A204.1 (cell line): ENCODE measurements at regions not wholly inside any gene's neighbourhood (a gene's known extent, or its start where the extent isn't known, plus 50 kb on each side); places are given as distances from the start of the nearest gene placed in this dataset.

Experiments
- FAIRE-seq: peaks from 2 replicates; lab custom pipeline; 2012; peaks lifted over from hg19 to GRCh38; lab: Jason Lieb, UNC

DNA sequence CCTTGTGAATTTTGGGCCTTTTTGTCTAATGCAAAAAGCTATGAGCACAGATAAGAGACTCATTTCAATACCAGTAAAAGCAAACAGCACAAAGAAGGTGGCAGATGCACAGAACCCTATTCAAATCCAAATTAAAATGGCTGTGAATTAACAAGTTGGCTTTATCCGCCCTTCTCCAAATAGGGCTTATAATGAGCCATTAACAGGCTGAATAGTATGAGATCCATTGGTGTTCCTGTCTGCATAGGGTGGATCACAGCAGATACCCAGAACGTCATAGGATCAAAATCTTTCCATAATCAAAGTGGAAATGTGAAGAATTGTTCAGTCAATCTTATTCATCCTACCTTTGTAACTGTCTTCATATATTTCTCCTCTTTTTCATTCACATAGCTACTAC, 282.4 kb upstream of the UMPS start:
- no peak for FAIRE-seq

DNA sequence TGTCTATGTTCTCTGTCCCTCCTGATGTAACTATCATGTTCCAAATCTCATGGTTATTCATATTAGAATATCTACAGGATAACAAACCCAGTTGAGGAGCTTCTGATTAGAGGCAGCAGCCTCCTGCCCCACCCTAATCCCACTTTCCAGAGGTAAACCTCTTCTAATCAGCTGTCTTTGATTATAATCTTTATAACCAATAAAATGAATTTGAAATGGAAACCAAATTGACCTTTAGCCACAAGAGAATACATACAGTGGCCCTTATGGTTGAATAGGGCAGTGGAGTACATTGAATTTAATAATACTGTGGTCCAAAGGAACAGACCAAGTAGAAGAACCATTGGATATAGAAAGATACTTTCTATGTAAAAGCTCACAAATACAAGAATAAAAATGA, 281.3 kb upstream of the UMPS start:
- no peak for FAIRE-seq

DNA sequence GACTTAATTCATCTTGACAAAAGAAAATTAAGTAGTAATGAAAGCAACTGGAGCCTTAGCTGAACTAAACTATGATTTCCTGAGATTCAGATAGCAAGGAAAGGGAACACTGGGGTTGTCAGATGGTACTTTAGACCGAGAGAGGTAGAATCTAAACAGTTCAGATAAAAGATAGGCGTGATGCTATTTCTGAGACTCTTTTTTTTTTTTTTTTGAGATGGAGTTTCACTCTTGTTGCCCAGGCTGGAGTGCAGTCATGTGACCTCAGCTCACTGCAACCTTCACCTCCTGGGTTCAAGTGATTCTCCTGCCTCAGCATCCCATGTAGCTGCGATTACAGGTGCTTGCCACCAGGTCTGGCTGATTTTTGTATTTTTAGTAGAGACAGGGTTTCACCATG, 279.9 kb upstream of the UMPS start:
- FAIRE-seq, result no peak

DNA sequence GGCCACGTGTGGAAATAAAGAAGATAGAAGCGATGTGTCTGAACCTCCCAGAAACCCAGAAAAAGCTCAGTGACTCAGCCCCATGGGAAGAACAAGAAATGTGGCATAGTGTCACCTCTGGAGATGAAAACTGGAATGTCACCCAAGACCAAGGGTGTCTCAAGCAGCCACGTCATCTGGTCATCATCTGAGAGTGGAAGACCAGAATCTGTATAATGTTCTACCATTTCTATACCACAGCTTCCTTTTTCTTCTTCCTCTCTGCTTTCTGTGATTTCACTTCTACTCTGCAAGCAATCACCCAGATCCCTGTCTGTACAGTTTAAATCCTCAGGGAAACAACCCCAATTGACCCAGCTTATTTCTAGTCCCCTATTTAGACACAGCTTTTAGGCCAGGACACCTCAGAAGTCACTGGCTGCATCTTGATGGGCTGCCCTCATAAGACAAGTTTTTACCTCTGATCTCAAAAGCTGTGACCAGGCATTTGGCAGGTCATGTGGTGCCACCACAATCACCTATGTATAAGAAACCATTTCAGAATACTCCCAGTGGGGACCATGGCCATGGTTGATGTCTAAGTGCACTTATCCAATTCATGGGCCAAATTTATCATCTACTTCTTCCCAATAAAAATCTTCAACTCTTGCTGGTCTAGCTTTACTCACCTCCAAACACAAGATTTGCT, 278.5 kb upstream of the UMPS start:
- no peak for FAIRE-seq

DNA sequence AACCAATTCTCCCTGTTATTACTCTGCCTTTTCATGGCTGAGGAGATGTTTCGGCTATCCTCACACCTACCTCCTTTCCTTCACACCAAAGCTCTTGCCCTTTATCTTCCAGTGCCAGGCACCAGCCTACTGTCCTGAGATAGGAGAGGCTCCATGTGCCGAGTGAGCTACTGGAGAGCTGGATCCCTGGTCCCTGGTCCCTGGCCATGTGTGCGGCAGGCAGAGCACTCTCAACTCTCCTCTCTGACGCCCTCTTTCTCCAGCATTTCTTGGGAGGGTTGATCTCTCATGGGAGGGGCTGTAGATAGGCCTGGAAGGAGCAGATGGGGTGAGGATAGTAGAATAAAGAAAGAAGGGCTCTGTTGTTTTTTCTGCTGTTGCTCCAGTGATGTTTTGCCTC, 277.1 kb upstream of the UMPS start:
- no peak for FAIRE-seq

DNA sequence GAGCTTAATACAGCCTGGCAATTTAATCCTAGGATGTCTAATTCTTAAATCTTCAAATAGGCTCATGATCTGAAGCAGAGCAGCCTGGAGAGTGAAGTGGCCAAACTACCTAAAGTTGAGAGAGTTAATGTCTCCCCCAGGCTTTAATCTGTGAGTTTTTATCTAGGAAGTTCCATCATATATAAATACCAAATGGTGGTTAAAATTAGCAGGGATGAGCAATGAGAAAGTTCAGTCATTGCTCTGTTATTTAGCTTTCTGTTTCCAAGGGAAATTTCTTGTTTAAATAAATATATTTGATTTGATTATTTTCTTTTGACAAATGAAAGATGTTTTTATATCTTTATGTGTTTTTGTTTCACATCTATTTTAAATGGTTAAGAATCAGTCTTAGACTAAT, 274.4 kb upstream of the UMPS start:
- no peak for FAIRE-seq

DNA sequence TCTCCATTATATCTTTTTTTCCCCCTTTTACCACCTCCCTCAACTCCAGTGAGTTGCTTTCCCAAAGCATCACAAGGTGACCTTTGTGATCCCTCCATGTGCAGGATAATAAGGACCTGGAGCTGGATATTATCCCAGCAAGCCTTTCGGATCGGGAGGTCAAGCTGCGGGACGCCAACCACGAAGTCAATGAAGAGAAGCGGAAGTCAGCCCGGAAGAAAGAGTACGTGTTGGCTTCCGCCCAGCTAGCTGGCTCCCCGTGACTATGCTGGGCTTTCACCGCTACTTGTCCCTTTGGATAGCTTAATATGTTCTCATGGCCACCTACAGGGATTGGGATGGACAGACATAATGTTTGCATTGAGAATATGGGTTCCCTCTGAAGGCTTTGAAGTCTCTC, 273.7 kb upstream of the UMPS start:
- FAIRE-seq, result no peak

DNA sequence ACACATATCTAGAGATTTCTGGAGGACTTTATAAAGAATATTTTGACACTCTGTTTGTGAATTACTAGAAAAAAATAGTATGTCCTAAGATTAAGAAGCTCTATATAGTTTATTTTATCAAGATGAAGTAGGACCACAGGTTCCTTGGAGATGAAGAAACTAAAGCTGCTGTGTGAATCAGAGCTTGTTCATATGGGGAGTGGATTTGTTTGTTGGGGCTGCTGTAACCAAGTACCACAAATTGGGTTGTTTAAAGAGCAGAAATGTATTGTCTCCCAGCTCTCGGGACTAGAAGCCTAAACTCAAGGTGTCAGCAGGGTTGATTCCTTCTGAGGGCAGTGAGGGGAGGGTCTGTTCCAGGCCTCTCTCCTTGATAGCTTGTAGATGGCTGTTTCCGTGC, 270.6 kb upstream of the UMPS start:
- no peak for FAIRE-seq

DNA sequence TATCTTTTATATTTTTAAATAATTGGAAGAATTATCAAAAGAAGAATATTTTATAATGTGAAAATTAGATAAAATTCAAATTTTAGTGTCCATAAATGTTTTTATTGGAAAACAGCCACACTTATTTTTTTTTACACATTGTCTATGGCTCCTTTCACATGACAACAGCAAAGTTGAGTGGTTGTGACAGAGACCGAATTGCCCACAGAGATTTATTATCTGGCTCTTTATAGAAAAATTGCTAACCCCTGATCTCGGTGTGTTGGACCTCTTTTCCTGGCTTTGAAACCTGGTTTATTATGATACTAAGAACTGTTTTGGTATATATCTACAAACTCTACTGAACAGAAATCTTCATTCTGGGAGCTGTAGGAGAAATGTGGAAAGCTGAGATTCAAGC, 269.1 kb upstream of the UMPS start:
- FAIRE-seq, result no peak

DNA sequence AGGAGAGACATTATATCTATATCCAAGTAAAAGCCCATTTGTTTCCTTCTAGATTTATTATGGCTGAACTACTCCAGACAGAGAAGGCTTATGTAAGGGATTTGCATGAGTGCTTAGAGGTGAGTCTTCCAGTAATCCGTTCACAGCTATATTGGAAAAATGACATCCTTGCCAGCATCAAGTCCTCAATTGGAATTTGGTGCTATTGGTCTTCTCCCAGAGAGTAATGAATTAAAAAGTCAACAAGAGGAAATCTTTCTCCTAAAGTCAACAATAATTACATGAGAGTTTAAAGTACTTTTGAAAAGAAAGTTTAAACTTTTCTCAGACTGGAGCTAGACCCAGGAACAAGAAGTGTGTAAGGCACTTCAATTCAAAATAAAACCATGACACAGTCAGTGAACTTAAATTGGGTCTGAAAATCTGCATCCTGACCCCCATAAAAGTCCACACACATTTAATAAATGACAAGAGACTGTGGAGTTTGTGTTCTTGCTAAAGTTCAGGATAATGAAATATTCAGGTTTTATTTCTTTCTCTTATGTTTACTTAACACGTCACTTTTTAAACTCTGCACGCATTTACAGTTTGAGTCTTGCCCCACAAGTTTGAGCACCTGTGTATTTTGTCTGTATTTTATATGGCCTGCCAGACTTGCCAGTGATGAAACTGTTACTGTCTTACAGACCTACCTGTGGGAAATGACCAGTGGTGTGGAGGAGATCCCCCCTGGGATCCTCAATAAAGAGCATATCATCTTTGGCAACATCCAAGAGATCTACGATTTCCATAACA, 268.2 kb upstream of the UMPS start:
- no peak for FAIRE-seq

DNA sequence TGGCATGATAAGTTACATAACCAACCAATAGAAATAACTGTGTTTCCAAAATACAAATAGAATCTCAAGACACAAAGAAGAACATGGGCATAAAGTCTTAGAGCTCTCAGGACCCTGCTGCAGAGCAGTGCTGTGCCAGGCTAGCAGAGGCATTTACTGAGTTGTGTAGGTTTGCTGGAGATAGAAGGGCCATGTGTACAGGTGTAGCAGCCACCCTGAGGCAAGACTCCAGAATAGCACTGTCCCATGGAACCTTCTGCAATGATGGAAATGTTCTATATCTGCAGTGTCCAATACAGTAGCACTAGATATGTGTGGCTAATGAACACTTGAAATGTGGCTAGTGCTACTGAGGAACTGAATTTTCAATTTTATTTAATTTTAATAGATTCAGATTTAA, 267.0 kb upstream of the UMPS start:
- no peak for FAIRE-seq

DNA sequence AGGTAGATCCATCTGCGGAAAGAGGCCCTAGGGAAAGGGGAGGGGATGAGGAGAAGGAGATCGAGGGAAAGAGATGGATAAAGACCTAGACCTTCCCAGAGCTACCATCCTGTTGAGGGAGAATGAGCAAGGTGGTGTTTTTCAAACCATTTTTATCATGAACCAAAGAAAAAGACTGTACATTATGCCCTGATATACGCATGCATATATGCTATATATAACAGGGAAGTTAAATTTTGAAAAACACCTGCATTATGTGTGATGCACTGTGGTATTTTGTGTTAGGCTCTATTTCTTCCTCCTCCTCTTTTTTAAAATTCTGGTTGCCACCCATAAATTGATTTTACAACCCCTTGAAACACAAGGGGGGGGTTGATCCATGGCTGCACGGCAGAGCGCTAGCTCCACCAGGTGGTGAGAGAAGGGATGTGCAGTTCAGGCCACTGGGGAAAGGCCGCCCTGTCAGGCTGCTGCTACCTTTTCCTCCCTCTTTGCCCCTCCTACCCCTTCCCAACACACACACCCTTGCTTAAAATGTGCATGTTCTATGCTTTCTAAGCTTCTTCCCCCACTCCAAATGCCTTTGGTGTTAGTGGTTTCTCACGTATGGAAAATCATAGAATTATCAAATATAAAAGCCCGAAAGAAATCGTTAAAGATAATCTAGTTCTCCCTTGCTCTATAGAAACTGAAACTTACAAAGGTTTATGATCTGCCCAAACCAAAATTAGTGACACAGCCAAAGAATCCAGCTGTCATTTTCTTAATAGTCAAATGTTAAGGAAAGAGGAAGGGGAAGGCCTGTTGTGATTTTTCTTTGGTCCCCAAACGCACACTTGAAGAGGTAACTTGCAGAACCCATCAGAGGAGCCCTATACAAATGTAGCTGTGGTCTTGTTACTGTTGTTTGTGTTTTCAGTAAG, 262.0 kb upstream of the UMPS start:
- FAIRE-seq, result no peak

DNA sequence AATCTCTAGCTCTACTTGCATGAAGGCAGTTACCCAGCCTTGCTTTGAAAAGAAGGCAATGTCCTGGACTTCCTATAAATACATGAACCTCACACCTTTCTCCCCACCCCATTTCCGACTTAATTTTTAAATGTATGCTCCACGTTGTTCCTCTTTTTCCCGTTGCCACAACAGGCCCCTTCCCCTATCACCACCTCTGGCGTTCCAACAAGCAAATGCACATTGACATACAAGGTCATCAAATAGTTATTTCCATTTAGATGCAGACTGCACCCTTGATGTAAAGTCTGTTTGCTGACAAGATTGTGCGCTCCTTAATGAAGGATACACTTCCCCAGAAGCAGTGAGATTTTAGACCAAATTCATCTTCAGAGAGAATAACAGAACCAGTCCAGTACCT, 260.7 kb upstream of the UMPS start:
- no peak for FAIRE-seq

DNA sequence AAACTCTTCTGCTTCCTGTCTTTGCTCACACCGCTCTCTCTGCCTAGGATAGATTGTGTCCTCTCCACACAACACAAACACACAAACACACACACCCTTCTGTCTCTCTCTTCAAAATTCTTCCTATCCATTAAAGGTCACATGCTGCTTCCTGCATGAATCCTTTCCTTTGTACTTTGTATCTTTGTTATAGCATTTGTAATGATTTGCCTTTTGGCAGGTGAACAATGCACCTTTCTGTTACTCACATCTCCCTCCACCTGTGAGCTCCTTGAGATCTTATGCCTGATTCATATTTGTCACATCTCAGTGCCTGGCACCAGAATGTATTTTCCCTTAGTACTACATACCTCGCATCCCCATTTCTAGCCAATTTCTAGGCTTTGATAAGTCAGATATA, 251.4 kb upstream of the UMPS start:
- FAIRE-seq, result no peak

DNA sequence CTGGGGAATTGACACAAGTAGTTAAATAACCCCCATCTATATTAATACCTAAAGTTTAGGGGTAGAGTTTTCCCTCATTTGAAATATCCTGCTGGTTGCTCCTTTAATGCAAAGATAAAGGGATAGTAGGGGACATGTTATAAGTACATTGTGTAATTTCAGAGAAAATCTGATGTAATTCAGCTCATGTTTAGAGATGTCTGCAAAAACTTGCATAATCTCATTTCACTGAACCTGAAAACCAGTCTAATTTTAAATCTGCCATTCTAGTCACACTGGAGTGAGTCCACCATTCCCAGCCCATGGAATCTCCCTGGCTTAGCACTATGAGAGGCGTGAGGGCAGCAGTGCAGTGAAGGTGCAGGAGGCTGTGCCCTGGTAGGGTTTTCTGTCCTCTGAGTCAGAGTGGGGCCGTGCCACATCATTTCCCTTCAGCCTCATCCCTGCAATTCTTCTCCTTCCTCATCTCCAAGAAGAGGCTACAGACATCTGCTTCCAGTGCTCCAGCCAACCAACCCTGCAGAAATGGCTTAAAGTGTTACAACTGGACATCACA, 246.3 kb upstream of the UMPS start:
- FAIRE-seq, result no peak

DNA sequence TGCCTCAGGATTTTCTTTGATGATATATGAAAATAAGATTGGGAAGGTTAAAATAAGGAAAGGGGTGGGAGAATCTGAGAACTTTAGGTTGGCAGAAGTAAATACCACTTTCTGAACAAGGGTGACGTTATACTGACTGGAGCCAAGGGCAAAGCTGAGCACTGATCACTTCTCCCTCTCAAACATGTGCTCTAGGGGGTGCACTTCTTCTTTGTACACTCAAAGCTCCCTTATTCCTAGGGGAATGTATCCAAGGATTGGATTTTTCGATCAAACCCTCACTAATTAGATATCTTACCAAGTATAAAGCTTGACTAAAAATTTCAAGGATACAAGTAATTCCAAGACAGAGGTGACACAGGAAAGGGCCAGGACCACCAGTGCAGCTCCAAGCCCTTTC, 243.9 kb upstream of the UMPS start:
- no peak for FAIRE-seq

DNA sequence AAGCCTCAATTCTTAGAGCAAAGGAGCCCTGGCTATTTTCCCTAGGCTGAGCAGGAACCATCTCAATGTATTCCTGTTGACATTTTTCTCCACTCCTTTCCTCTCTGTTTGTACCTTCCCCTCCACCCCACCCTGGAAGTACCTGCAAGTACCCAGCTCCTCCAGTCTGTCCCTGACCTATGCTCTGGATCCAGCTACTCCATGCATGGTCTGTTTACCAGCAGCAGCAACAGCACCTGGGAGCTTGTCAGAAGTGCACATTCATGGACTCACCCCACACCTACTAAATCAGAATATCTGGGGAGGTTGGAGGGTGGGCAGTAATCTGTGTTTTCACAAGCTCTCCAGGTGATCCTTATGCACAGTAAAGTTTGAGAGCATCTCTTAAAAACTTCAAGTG, 240.7 kb upstream of the UMPS start:
- no peak for FAIRE-seq

DNA sequence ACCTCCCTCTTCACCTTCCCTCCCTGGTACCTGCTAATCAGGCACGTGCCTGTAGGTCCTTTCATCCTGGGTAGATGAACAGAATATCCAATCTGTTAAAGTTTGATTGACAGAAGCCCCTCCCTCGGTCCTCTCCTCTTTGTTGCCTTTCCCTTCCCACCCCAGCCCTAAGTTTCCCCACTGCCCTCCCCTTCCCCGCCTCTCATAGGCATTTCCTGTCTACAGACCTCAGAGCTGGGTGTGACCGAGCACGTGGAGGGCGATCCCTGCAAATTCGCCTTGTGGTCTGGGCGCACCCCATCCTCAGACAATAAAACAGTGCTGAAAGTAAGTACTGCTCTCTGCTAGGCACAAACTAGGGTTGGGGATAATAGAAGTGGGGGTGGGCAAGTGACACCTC, 239.2 kb upstream of the UMPS start:
- FAIRE-seq, result no peak

DNA sequence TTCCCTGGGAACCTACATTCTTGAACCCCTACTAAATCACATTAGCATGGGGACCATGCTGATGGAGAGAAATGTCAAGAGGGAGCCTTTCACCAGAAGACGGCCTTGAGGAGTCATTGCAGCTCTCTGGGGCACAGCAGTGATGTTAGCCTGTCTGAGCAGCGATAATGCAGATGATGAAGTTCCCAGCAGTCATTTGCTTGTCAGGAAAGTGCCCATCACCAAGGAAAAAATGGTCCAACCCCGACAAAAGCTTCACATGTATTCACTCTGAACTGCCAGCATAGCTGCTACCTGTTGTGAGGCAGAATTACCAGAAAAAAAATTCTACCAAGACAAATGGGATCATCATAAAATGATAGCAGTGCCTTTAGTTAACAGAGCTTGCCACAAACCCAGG, 238.4 kb upstream of the UMPS start:
- no peak for FAIRE-seq

DNA sequence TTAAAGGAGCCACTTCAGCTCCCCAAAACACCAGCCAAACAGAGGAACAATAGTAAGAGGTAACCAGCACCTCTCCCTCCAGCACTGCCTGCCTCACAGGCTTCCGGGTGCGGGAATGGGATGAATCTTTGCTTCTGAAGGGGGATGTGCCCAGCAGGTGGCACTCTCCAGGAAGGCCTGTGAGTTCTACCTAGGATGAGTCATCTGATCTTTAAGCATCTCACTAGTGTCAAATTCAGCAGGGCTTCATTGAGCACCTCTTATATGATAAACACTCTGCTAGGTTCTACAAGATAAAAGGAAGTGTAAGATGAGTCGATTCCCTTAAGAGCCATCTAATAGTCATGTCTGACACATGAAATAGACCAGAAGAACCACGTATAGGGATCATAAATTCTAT, 237.4 kb upstream of the UMPS start:
- FAIRE-seq, result no peak

DNA sequence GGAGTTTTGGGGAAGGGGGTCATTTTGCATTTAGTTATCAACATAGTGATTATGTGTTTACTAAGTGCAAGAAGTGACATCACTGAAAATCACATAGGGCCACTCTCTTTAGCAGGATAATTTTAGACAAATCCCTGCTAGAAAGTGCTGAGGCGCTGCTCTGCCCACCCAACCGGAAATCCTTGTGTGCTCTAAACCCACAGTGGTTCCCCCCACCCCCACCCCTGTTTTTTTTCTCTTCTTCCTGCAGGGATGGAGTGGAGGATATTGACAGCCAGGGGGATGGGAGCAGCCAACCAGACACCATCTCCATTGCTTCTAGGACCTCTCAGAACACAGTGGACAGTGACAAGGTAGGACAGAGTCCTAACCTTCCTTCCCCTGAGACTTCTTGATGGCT, 234.2 kb upstream of the UMPS start:
- no peak for FAIRE-seq

DNA sequence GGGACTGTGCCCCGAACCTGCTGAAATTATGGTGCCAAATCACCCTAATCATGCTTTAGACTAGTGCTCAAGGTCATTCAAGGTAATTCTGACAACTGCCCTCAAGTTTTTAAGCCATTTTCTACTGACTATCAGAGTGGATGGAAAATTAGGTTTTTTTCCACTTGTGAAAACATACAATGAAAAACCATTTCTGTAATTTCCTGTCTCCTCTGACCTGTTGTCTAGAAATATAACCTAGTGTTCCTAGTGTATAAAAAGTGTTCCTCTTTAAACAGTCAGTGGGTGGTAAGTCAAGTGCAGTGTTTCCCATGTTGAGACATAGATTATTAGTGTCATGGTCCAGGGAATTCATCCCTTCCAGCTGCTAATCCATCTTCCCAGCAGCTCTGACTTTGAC, 232.8 kb upstream of the UMPS start:
- no peak for FAIRE-seq

DNA sequence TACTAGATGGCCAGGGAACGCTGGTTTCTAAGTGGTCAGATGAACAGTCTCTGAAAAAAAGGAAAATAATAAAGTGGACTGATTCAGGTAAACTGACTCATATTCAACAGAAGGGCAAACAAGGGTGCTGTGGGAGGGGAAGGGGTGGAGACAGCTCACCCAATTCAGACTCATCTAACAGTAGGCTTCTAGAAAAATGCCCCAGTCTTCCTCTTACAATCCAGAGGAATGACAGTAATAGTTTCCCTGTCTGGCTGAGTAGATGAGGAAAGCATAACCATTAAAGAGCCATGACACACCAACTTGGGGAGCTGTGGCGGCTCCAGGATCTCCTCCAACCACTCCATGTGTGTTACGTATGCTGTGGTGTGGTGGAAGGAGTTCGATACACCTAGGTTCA, 231.4 kb upstream of the UMPS start:
- no peak for FAIRE-seq
